ENCODE measurements at regions not wholly inside any gene's neighbourhood (a gene's known extent, or its start where the extent isn't known, plus 50 kb on each side); places are given as distances from the start of the nearest gene placed in this dataset.
"Not testable (repeated sequence)": the region's sequence is repeated elsewhere in the genome, so short reads cannot be mapped to it uniquely, and the experiment has no call there.

DNA sequence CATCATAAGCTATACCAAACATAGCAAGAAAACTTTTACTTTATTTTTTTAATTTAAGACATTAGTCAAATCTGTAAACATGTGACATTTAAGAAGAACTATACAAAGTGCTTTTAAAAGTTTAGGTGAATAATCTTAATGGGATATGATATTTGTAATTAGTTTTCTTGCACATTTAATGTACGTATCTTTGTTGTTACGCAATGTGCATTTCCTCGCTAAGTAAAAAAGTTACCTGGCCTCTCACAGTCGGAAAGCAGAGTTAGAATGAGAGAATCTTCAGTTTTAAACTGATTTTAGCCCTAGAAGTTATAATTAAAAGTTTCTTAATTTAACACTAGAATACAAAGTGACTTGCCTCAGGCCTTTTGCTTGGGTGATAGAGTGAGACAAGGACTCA is 589.8 kb downstream of the DMRTA1 start:
- Histone ChIP-seq H3K4me3 (no peak overlapping the region), H3K36me3 (no peaks in the 10 kb centered on the region), H3K27me3 (no peaks in the 10 kb centered on the region), H3K9me3 (peaks cover 0 to 6% (median 0%) of the 10 kb centered on the region in 4 donors), H3K4me1 (no peaks in the 10 kb centered on the region), H3K27ac (no peak overlapping the region)
- 87 to 90% methylated on average over 4 of the region's 4 CpGs for WGBS, 2 donors
- no peak for DNase-seq (ENCODE audit: low spot score in 2 of 2)
- TF ChIP-seq POLR2A (IDR thresholded peaks at IDR 0.05) (no peak), EP300 (IDR thresholded peaks at IDR 0.05) (no peak)
- TF ChIP-seq, protein P1, sequence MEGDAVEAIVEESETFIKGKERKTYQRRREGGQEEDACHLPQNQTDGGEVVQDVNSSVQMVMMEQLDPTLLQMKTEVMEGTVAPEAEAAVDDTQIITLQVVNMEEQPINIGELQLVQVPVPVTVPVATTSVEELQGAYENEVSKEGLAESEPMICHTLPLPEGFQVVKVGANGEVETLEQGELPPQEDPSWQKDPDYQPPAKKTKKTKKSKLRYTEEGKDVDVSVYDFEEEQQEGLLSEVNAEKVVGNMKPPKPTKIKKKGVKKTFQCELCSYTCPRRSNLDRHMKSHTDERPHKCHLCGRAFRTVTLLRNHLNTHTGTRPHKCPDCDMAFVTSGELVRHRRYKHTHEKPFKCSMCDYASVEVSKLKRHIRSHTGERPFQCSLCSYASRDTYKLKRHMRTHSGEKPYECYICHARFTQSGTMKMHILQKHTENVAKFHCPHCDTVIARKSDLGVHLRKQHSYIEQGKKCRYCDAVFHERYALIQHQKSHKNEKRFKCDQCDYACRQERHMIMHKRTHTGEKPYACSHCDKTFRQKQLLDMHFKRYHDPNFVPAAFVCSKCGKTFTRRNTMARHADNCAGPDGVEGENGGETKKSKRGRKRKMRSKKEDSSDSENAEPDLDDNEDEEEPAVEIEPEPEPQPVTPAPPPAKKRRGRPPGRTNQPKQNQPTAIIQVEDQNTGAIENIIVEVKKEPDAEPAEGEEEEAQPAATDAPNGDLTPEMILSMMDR (IDR thresholded peaks at IDR 0.05) = no peak

DNA sequence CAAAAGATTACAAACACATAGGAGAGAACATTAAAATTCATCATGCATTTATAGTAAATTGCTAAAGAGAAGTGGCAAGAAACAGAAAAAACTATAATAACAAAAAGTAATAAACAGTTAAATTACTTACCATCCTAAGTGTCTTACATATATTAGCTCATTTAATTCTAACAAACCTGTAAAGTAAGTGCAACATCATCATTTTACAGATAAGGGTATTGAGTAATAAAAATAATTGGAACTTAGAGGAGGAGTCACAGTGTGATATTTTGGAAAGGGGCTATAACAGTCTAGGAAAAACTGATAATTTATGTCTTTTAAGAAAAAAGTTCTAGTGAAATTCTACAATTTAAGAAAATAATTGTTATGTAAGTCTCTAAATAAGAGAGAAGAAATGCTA is 592.8 kb downstream of the DMRTA1 start:
- H3K9me3 ChIP-seq = no peaks in the 10 kb centered on the region
- no peaks in the 10 kb centered on the region for H3K36me3 ChIP-seq
- no peak overlapping the region for H3K4me3 ChIP-seq
- TF ChIP-seq EP300 (IDR thresholded peaks at IDR 0.05) (no peak), POLR2A (IDR thresholded peaks at IDR 0.05) (no peak)
- TF ChIP-seq, protein P1 (IDR thresholded peaks at IDR 0.05) = no peak
- no peaks in the 10 kb centered on the region for H3K4me1 ChIP-seq
- DNase-seq (ENCODE audit: low spot score in 2 of 2) = no peak
- H3K27me3 ChIP-seq = no peaks in the 10 kb centered on the region
- no peak overlapping the region for H3K27ac ChIP-seq

DNA sequence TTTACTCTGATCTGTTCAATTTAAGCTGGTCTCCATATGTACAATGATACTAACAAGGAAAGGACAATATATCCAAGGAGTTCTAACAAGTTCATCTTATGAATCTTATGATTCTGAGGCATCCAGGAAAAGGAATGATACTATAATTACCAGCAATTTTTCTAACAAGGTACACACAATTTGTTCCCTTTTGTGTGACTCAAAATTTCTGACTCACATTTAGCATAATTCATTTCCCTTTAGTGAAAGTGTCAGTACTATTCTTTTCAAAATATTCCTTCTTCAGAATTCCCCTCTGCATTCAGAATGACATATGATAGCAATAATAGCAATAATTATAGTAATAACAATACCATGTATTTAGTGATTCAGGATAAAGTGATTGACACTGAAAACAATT is 594.8 kb downstream of the DMRTA1 start:
- DNase-seq (ENCODE audit: low spot score in 2 of 2) = no peak
- Histone ChIP-seq H3K27me3 (no peaks in the 10 kb centered on the region), H3K27ac (no peak overlapping the region), H3K4me3 (no peak overlapping the region), H3K4me1 (no peaks in the 10 kb centered on the region), H3K36me3 (no peaks in the 10 kb centered on the region), H3K9me3 (no peaks in the 10 kb centered on the region)
- TF ChIP-seq POLR2A (IDR thresholded peaks at IDR 0.05) = no peak
- TF ChIP-seq, protein P1 (IDR thresholded peaks at IDR 0.05) = no peak
- TF ChIP-seq EP300 (IDR thresholded peaks at IDR 0.05) = no peak

DNA sequence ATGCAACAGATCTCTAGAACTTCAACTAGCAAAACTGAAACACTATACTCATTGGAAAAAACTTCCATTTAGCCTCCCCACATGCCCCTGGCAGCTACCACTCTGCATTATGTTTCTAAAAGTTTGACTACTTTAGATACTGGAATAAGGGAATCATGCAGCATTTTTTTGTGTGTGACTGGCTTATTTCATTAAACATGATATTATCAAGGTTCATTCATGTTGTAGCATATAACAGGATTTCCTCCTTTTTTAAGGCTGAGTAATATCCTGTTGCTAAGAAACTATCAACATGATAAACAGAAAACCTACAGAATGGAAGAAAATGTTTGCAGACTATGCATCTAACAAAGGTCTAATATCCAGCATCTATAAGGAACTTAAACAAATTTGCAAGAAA is 597.9 kb downstream of the DMRTA1 start:
- no peak for TF ChIP-seq POLR2A (IDR thresholded peaks at IDR 0.05)
- no peak for TF ChIP-seq EP300 (IDR thresholded peaks at IDR 0.05)
- TF ChIP-seq, protein P1 (IDR thresholded peaks at IDR 0.05) = no peak
- no peak overlapping the region for H3K4me3 ChIP-seq
- H3K9me3 ChIP-seq = no peaks in the 10 kb centered on the region
- H3K27me3 ChIP-seq = no peaks in the 10 kb centered on the region
- H3K36me3 ChIP-seq = no peaks in the 10 kb centered on the region
- no peak for DNase-seq (ENCODE audit: low spot score in 2 of 2)
- H3K27ac ChIP-seq = no peak overlapping the region
- H3K4me1 ChIP-seq = no peaks in the 10 kb centered on the region

DNA sequence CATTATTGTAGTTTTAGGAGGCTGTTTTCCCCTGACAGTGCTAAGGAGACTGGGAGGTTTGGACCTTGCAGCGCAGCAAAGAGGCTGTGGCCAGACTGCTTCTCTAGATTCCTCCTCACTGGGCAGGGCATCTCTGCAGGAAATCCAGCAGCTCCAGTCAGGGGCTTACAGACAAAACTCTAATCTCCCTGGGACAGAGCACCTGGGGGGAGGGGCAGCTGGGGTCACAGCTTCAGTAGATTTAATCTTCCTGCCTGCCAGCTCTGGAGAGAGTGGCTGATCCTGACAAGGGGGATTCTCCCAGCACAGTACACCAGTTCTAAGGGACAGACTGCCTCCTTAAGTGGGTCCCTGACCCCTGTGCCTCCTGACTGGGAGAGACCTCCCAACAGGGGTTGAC is 599.4 kb downstream of the DMRTA1 start:
- H3K4me1 ChIP-seq; H3K36me3 ChIP-seq; H3K27ac ChIP-seq; DNase-seq (ENCODE audit: low spot score in 2 of 2); H3K4me3 ChIP-seq; H3K27me3 ChIP-seq; H3K9me3 ChIP-seq: not testable (repeated sequence)
- 100% methylated on average over 1 of the region's 1 CpG for WGBS, 2 donors

DNA sequence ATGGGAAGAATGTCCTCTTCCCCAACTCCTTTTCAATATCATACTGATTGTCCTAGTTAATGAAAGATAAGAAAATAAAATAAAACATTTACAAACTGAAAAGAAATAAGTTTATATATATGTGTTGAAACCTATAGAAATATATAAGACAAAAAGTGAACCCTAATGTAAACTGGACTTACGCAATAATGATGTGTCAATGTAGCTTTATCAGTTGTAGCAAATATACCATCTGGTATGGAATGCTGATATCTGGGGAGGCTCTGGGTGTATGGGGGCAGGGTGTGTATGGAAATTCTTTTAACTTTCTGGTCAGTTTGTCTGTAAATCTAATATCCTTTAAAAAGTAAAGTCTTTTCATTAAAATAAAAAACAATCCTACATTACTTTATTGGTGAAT is 603.9 kb downstream of the DMRTA1 start:
- Histone ChIP-seq H3K4me3 (no peak overlapping the region), H3K27me3 (no peaks in the 10 kb centered on the region), H3K4me1 (no peaks in the 10 kb centered on the region), H3K9me3 (peaks cover 0 to 3% (median 0%) of the 10 kb centered on the region in 4 donors), H3K27ac (no peak overlapping the region), H3K36me3 (no peaks in the 10 kb centered on the region)
- WGBS, 2 donors = 94 to 100% methylated on average over 1 of the region's 1 CpG
- DNase-seq (ENCODE audit: low spot score in 2 of 2) = no peak
- TF ChIP-seq POLR2A (IDR thresholded peaks at IDR 0.05) = no peak
- TF ChIP-seq, protein P1 (IDR thresholded peaks at IDR 0.05) = no peak
- no peak for TF ChIP-seq EP300 (IDR thresholded peaks at IDR 0.05)

Measured in tibial nerve (tissue), 4 donors.